Prostate gland (tissue), 2 donors: ENCODE measurements at regions not wholly inside any gene's neighbourhood (a gene's known extent, or its start where the extent isn't known, plus 50 kb on each side); places are given as distances from the start of the nearest gene placed in this dataset.

ENCODE experiments used
- DNase-seq: peaks from one replicate; pipeline ENCODE4 v3.0.0-alpha.2; 2019; ENCODE audit warnings: low spot score
- H3K27ac ChIP-seq, 2 donors: fragments of 200-600 bp; sonication (generic); 2 replicates each; pipeline ENCODE4 v1.5.1; 2017 to 2019
- H3K27me3 ChIP-seq: fragments of 200-600 bp; sonication (generic); replicated peaks from 2 replicates; pipeline ENCODE4 v1.5.1; 2019; ENCODE audit not compliant: insufficient read depth
- H3K36me3 ChIP-seq, 2 donors: fragments of 200-600 bp; sonication (generic); 1 replicate in 1 of 2; 2 replicates in 1 of 2; pipeline versions ENCODE4 v1.5.1 to v1.8.1; 2017 to 2019
- H3K4me1 ChIP-seq: fragments of 200-600 bp; sonication (generic); replicated peaks from 2 replicates; pipeline ENCODE4 v1.5.1; 2019
- H3K4me3 ChIP-seq, 2 donors: fragments of 200-600 bp; sonication (generic); 2 replicates each; pipeline ENCODE4 v1.5.1; 2017 to 2019
- H3K9me3 ChIP-seq: fragments of 200-600 bp; sonication (generic); 2 replicates; pipeline ENCODE4 v1.5.1; 2017
- POLR2A ChIP-seq: fragments of 450-650 bp; IDR thresholded peaks from one replicate; pipeline ENCODE4 v1.6.1; 2016; ENCODE audit warnings: antibody characterized with exemption, mild to moderate bottlenecking
- POLR2AphosphoS5 ChIP-seq: sonication (generic); formaldehyde crosslinking; IDR thresholded peaks from one replicate; pipeline ENCODE4 v1.6.1; 2017; ENCODE audit warnings: antibody characterized with exemption
- WGBS: methylation state at CpG from one replicate; pipeline ENCODE4 v1.1.5; 2018; 5-methylcytosine and 5-hydroxymethylcytosine counted together
- intact Hi-C: fragments of 100-400 bp; cut with DNase I; formaldehyde crosslinking; loops from one replicate; pipeline ENCODE4 v1.14.2; 2022
- TF ChIP-seq, protein P1 (sequence below), 4 experiments: fragments of 200-600 bp in 2 of 4; fragments of 450-650 bp in 2 of 4; sonication (generic) in 2 of 4; IDR thresholded peaks; 1 replicate in 3 of 4; 2 replicates in 1 of 4; pipeline ENCODE4 v1.5.1; 2016 to 2019; ENCODE audit warnings: antibody characterized with exemption in 4 of 4, mild to moderate bottlenecking in 2 of 4, moderate library complexity in 2 of 4

DNA sequence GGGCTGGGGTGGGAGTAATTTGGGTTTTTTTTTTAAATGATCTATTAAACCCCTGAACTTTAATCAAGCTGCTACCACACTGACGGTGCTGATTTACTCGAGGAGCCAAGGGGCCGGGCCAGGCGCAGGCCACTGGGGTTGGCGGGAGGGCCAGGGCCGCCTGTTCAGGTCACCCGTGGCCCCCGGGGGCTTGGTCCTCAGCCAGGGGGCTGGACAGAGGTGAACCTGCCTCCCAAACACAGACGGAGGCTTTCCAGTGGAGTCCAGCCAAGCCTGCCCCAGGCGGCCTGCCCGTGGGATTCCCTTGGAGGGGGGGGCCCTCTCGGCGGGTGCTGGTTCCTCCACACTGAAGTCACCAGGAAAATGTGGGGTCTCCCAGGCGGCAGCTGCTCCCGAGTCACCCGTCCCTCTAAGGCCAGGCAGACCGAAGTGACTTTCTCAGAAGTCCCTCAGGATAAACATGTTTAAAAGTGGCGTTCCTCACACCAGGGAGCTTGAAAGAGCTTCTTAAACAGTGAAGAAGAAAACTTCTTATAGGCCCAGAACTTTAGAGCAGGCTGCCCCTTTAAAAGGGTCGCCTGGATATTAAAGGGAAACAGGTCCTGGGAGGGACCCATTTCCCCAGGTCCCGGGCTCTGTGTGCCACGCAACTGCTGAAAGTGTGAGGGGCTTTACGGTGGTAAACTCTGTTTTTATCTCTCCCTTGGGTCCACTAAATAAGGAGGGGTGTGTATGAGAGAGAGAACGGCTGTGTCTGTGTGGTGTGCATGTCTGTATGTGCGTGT lies 167.2 kb upstream of the GSC start:
- intact Hi-C loops: no loop called here
- Histone ChIP-seq H3K27me3 (no peaks in the 10 kb centered on the region), H3K36me3 (no peaks in the 10 kb centered on the region), H3K9me3 (no peaks in the 10 kb centered on the region), H3K4me3 (peak overlapping the region; percentile 3 to 6), H3K27ac (peak overlapping the region; percentile 57 to 70), H3K4me1 (peaks cover 5% of the 10 kb centered on the region)
- no peak for DNase-seq
- TF ChIP-seq POLR2A (no peak), POLR2AphosphoS5 (no peak)
- WGBS: 28% methylated on average over 24 of the region's 24 CpGs

DNA sequence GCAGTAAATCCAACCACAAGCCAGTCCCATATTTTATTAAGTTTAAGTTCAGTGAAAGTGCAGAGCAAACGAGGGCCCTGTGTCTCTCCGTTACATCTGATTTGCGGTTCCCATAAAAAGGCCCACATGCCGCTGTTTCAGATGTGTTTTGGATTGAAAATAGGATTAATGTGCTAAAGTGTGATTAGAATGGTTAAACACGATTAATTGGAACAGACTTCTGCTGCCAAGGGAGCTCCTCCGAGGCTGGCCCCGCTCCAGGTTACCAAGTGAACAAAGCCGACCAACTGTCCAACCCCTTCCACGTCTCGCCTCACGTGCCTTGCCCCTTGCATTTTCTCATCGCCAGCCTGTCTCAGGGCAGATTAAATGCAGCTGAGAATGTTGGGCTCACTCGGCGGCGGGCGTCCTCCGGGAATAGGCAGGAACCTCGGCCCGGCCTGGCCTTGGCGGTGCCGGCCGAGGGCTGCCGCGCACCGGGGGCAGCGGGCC lies 166.5 kb upstream of the GSC start:
- H3K27me3 ChIP-seq: no peaks in the 10 kb centered on the region
- intact Hi-C loops: no loop called here
- no peaks in the 10 kb centered on the region for H3K9me3 ChIP-seq
- TF ChIP-seq, protein P1, sequence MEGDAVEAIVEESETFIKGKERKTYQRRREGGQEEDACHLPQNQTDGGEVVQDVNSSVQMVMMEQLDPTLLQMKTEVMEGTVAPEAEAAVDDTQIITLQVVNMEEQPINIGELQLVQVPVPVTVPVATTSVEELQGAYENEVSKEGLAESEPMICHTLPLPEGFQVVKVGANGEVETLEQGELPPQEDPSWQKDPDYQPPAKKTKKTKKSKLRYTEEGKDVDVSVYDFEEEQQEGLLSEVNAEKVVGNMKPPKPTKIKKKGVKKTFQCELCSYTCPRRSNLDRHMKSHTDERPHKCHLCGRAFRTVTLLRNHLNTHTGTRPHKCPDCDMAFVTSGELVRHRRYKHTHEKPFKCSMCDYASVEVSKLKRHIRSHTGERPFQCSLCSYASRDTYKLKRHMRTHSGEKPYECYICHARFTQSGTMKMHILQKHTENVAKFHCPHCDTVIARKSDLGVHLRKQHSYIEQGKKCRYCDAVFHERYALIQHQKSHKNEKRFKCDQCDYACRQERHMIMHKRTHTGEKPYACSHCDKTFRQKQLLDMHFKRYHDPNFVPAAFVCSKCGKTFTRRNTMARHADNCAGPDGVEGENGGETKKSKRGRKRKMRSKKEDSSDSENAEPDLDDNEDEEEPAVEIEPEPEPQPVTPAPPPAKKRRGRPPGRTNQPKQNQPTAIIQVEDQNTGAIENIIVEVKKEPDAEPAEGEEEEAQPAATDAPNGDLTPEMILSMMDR (IDR thresholded peaks at IDR 0.05): no peak
- TF ChIP-seq POLR2AphosphoS5: peak; percentile 54
- DNase-seq: peak; percentile 67
- peaks cover 5% of the 10 kb centered on the region for H3K4me1 ChIP-seq
- WGBS: 14% methylated on average over 26 of the region's 26 CpGs
- H3K4me3 ChIP-seq: peak overlapping the region; percentile 3 to 6
- peak overlapping the region; percentile 57 to 70 for H3K27ac ChIP-seq
- H3K36me3 ChIP-seq: no peaks in the 10 kb centered on the region

DNA sequence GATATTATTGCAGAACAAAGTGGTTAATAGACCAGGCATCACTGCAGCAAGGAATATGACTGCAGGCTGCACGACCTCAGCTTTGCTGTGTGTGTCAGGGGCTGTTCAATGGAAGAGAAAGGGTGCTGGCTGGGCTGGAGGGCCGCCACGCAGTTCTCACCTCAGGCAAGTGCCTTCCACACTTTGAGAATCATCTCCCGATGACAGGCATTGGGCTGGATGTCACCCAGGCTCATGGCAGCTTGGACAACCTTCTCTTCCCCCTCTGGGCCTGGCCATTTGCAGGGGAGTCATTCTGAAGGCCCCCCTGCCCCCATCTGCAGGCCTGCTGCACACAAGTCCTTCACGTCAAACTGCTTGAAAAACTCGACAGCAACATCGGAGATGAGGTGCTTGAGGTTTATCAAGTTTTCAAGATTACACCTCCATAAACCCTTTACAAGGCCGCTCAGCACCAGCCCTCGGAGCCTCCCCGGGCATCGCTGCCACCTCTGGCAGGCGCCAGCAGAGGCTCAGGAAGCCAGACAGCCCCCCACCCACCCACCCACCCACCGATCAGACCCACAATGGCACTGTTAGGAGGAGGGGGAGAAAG lies 165.9 kb upstream of the GSC start:
- 53% methylated on average over 13 of the region's 13 CpGs for WGBS
- TF ChIP-seq POLR2AphosphoS5: no peak
- TF ChIP-seq, protein P1 (IDR thresholded peaks at IDR 0.05): no peak
- TF ChIP-seq POLR2A: no peak
- Histone ChIP-seq H3K4me3 (no peak overlapping the region), H3K9me3 (no peaks in the 10 kb centered on the region), H3K27me3 (no peaks in the 10 kb centered on the region), H3K27ac (no peak overlapping the region), H3K4me1 (peaks cover 5% of the 10 kb centered on the region), H3K36me3 (no peaks in the 10 kb centered on the region)
- DNase-seq: no peak
- intact Hi-C loops: no loop called here

DNA sequence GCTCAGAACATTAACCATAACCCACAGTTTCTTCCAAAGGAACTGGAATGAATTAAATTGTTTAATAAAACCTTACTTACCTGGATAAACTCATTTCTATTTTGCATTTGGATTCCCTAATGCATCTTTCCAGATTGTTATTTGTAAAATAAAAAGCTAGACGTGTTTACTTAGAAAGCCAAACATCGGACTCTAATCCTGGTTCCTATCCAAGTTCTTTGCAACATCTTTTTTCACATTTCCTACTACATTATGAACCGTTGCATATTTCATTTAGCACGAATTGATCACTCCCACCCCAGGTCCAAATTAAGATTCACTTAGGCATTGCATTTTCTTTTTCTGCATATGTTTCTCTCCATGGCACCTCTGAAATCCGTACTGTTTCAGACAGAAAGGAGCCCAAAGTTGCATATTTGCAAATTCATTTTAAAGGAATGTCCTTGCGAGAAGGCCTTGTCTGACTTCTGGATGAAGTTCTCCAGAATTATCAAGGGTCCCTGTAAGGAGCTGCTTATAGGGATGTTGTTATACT lies 164.4 kb upstream of the GSC start:
- no peaks in the 10 kb centered on the region for H3K36me3 ChIP-seq
- no peaks in the 10 kb centered on the region for H3K27me3 ChIP-seq
- intact Hi-C loops: no loop called here
- H3K4me3 ChIP-seq: no peak overlapping the region
- WGBS: 31% methylated on average over 6 of the region's 6 CpGs
- no peaks in the 10 kb centered on the region for H3K9me3 ChIP-seq
- TF ChIP-seq POLR2AphosphoS5 (no peak), POLR2A (no peak)
- TF ChIP-seq, protein P1 (IDR thresholded peaks at IDR 0.05): no peak
- DNase-seq: no peak
- no peak overlapping the region for H3K27ac ChIP-seq
- peaks cover 5% of the 10 kb centered on the region for H3K4me1 ChIP-seq

DNA sequence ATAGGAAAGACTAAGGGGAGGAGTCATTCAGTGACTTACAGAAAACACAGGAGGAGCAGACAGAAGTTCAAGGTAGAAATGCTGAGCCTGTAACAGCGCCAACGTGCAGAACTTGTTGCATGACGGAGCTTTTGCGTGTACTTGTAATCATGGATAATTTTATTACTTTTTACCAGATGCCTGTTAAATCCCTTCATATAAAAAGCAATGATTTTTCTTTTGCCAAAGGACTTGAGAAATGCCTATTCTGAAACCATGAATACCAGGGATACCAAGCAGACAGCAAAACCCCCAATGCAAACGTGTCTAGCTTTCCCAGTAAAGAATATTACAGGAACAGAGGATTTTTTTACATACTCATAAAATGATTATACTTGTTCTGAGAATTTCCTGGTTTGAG lies 163.6 kb upstream of the GSC start:
- intact Hi-C loops: no loop called here
- Histone ChIP-seq H3K4me1 (peaks cover 5% of the 10 kb centered on the region), H3K27me3 (no peaks in the 10 kb centered on the region), H3K36me3 (no peaks in the 10 kb centered on the region), H3K9me3 (no peaks in the 10 kb centered on the region), H3K27ac (no peak overlapping the region), H3K4me3 (no peak overlapping the region)
- TF ChIP-seq POLR2A (no peak), POLR2AphosphoS5 (peak; percentile 77)
- 35% methylated on average over 5 of the region's 5 CpGs for WGBS
- DNase-seq: peak; percentile 49
